Mesenchymal stem cell (in vitro differentiated cells and primary cell): ENCODE measurements at regions not wholly inside any gene's neighbourhood (a gene's known extent, or its start where the extent isn't known, plus 50 kb on each side); places are given as distances from the start of the nearest gene placed in this dataset.
A peak's percentile ranks its signal among the peaks of the same experiment; 100 is the strongest.

ENCODE experiments used
- DNase-seq: peaks from one replicate; pipeline ENCODE4 v3.0.0-alpha.2; 2013
- H2AFZ ChIP-seq: one replicate; pipeline ENCODE4 v1.6.1; 2013; ENCODE audit warnings: low read depth, mild to moderate bottlenecking, control low read depth, inconsistent platforms, low read length, moderate library complexity
- H2AK5ac ChIP-seq: 2 replicates; pipeline ENCODE4 v1.6.1; 2013; ENCODE audit warnings: low read length, moderate library complexity, mild to moderate bottlenecking, inconsistent platforms; ENCODE audit not compliant: severe bottlenecking
- H2BK120ac ChIP-seq: one replicate; pipeline ENCODE4 v1.6.1; 2013; ENCODE audit warnings: low read depth, mild to moderate bottlenecking, inconsistent platforms, low read length, moderate library complexity
- H2BK12ac ChIP-seq, 2 experiments: one replicate each; pipeline ENCODE4 v1.6.1; 2013; ENCODE audit warnings: inconsistent platforms in 2 of 2, low read length in 2 of 2, mild to moderate bottlenecking in 2 of 2, moderate library complexity in 2 of 2, control low read depth in 1 of 2
- H2BK15ac ChIP-seq: one replicate; pipeline ENCODE4 v1.6.1; 2013; ENCODE audit warnings: mild to moderate bottlenecking, low read depth, inconsistent platforms; ENCODE audit not compliant: poor library complexity, severe bottlenecking
- H2BK5ac ChIP-seq: 2 replicates; pipeline ENCODE4 v1.6.1; 2013; ENCODE audit warnings: low read depth, mild to moderate bottlenecking, low read length, control low read depth, inconsistent platforms; ENCODE audit not compliant: poor library complexity, severe bottlenecking
- H3K14ac ChIP-seq, 2 experiments: one replicate each; pipeline ENCODE4 v1.6.1; 2013; ENCODE audit warnings: inconsistent platforms in 2 of 2, low read length in 2 of 2, control low read depth in 1 of 2, mild to moderate bottlenecking in 1 of 2, moderate library complexity in 1 of 2
- H3K18ac ChIP-seq, 2 experiments: one replicate each; pipeline ENCODE4 v1.6.1; 2013; ENCODE audit warnings: inconsistent platforms in 2 of 2, low read length in 2 of 2, control low read depth in 1 of 2, low read depth in 1 of 2, mild to moderate bottlenecking in 1 of 2
- H3K23ac ChIP-seq, 2 experiments: one replicate each; pipeline ENCODE4 v1.6.1; 2013; ENCODE audit warnings: inconsistent platforms in 2 of 2, low read length in 2 of 2, mild to moderate bottlenecking in 2 of 2, moderate library complexity in 2 of 2, control low read depth in 1 of 2
- H3K27ac ChIP-seq: 2 replicates; pipeline ENCODE4 v1.5.1; 2013; ENCODE audit warnings: mild to moderate bottlenecking, moderate library complexity, low read length, control low read depth, inconsistent platforms; ENCODE audit not compliant: poor library complexity, severe bottlenecking
- H3K27me3 ChIP-seq, 2 experiments: 2 replicates each; pipeline versions ENCODE4 v1.6.1 to v1.7.0; 2013; ENCODE audit warnings: low read length in 2 of 2, mild to moderate bottlenecking in 2 of 2, moderate library complexity in 2 of 2, control low read depth in 1 of 2, inconsistent platforms in 1 of 2; ENCODE audit not compliant: control insufficient read depth in 1 of 2, insufficient read depth in 1 of 2
- H3K36me3 ChIP-seq, 2 experiments: 2 replicates each; pipeline versions ENCODE4 v1.6.1 to v1.7.0; 2013; ENCODE audit warnings: low read length in 2 of 2, control low read depth in 1 of 2, inconsistent platforms in 1 of 2, low read depth in 1 of 2, mild to moderate bottlenecking in 1 of 2; ENCODE audit not compliant: insufficient read depth in 2 of 2, control insufficient read depth in 1 of 2
- H3K4ac ChIP-seq, 2 experiments: one replicate each; pipeline ENCODE4 v1.6.1; 2013; ENCODE audit warnings: inconsistent platforms in 2 of 2, low read length in 2 of 2, mild to moderate bottlenecking in 2 of 2, moderate library complexity in 2 of 2, control low read depth in 1 of 2, low read depth in 1 of 2
- H3K4me1 ChIP-seq: 2 replicates; pipeline ENCODE4 v1.6.1; 2013; ENCODE audit warnings: low read depth, low read length, control low read depth; ENCODE audit not compliant: control insufficient read depth, insufficient read depth
- H3K4me2 ChIP-seq: 2 replicates; pipeline ENCODE4 v1.6.1; 2013; ENCODE audit warnings: low read length, mild to moderate bottlenecking, inconsistent platforms; ENCODE audit not compliant: poor library complexity, severe bottlenecking
- H3K4me3 ChIP-seq, 2 experiments: 2 replicates each; pipeline versions ENCODE4 v1.5.1 to v1.7.0; 2013; ENCODE audit warnings: low read length in 2 of 2, mild to moderate bottlenecking in 2 of 2, control low read depth in 1 of 2, low read depth in 1 of 2; ENCODE audit not compliant: insufficient read depth in 1 of 2
- H3K79me1 ChIP-seq: replicated peaks from 2 replicates; pipeline ENCODE4 v1.6.1; 2013; ENCODE audit warnings: mild to moderate bottlenecking, control low read depth, low read length, inconsistent platforms; ENCODE audit not compliant: poor library complexity, severe bottlenecking
- H3K9ac ChIP-seq: 2 replicates; pipeline ENCODE4 v1.7.0; 2013; ENCODE audit warnings: mild to moderate bottlenecking, low read length, moderate library complexity
- H3K9me3 ChIP-seq: 2 replicates; pipeline ENCODE4 v1.7.0; 2013; ENCODE audit warnings: mild to moderate bottlenecking, low read length; ENCODE audit not compliant: control insufficient read depth
- H4K8ac ChIP-seq: one replicate; pipeline ENCODE4 v1.6.1; 2013; ENCODE audit warnings: inconsistent platforms, mild to moderate bottlenecking, low read length, moderate library complexity
- H4K91ac ChIP-seq: one replicate; pipeline ENCODE4 v1.6.1; 2013; ENCODE audit warnings: mild to moderate bottlenecking, low read length, inconsistent platforms
- WGBS: methylation state at CpG from one replicate; pipeline ENCODE4 v1.1.7; 2013; ENCODE audit warnings: mixed read lengths; 5-methylcytosine and 5-hydroxymethylcytosine counted together

DNA sequence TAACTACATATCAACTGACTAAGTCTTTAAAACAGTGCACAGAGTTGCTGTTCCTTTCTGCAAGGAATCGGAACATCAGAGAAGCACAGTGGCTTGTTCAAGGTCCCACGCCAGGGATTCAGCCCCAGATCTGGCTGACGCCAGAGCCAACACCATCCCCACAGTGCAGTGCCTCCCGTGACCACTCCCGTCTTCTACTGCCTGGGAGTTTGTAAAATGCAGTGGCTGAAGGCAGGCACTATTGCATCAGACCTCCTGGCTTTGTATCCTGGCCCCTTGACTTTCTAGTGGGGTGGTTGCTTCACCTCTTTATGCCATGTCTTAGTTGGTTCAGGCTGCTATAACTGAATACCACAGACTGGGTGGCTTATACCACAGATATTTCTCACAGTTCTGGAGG, 131.0 kb downstream of the NSG2 start:
- Histone ChIP-seq H3K9me3 (peaks cover 2% of the 10 kb centered on the region), H3K4ac (no peak overlapping the region), H3K4me3 (peak overlapping the region in 1 of 2 experiments; percentile 58), H3K23ac (no peak overlapping the region), H2BK15ac (no peak overlapping the region), H3K27ac (no peak overlapping the region), H3K79me1 (no peaks in the 10 kb centered on the region), H3K4me1 (no peaks in the 10 kb centered on the region), H2BK5ac (no peak overlapping the region), H2BK120ac (no peak overlapping the region), H3K4me2 (no peak overlapping the region), H3K27me3 (peaks cover 0 to 10% of the 10 kb centered on the region in 2 experiments), H3K14ac (no peak overlapping the region), H3K36me3 (no peaks in the 10 kb centered on the region), H3K18ac (no peak overlapping the region), H2AFZ (no peak overlapping the region), H2AK5ac (no peak overlapping the region), H2BK12ac (no peak overlapping the region), H4K8ac (no peak overlapping the region), H4K91ac (no peak overlapping the region), H3K9ac (no peak overlapping the region)
- 64% methylated on average over 5 of the region's 5 CpGs for WGBS
- DNase-seq: no peak

- Histone ChIP-seq H3K4ac (no peak overlapping the region), H2AFZ (no peak overlapping the region), H3K23ac (no peak overlapping the region), H3K14ac (no peak overlapping the region), H3K79me1 (no peaks in the 10 kb centered on the region), H2AK5ac (no peak overlapping the region), H4K8ac (no peak overlapping the region), H3K4me1 (no peaks in the 10 kb centered on the region), H3K9ac (no peak overlapping the region), H3K27me3 (peaks cover 0 to 16% of the 10 kb centered on the region in 2 experiments), H3K18ac (no peak overlapping the region), H3K36me3 (no peaks in the 10 kb centered on the region), H3K4me3 (no peak overlapping the region), H3K9me3 (peaks cover 2% of the 10 kb centered on the region), H3K27ac (no peak overlapping the region), H2BK120ac (no peak overlapping the region), H3K4me2 (no peak overlapping the region), H2BK15ac (no peak overlapping the region), H2BK5ac (no peak overlapping the region), H2BK12ac (no peak overlapping the region), H4K91ac (no peak overlapping the region)
- no peak for DNase-seq
- 84% methylated on average over 5 of the region's 6 CpGs for WGBS
These were observed 132.0 kb downstream of the NSG2 start for GRCh38 chr5:174177531-174177930.

DNA sequence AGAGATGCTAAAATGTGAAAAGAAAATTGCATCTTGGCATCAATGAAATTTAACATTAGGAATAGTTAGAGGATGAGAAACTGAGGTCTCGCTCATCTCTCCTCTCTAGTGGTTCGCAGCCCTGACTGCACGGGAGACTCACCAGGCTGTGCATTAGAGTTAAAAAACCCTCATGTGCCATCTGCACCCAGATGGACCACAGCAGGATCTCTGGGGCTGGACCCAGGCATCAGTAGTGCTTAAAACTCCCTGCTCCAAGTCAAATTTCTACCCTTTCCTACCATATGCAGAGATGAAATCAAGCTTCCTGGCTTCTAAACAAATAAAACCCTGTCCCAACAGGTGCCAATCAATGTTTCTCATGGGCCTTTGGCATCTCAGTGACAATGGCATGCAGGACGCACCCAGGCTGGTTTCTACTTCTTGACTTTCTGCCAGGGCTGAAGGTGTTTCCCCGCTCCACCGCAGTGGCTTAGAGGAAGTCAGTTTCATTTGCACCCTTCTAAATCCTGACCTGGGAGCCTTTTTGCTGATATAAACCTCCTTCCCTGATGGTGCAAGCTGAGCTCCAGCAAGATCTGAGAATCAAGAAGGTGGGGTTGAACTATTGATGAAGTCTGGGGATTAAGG, 132.6 kb downstream of the NSG2 start:
- no peak for DNase-seq
- Histone ChIP-seq H3K4me1 (no peaks in the 10 kb centered on the region), H3K4me2 (no peak overlapping the region), H3K4me3 (no peak overlapping the region), H3K9ac (no peak overlapping the region), H3K14ac (no peak overlapping the region), H2AFZ (no peak overlapping the region), H4K91ac (no peak overlapping the region), H3K4ac (no peak overlapping the region), H3K27ac (no peak overlapping the region), H2AK5ac (no peak overlapping the region), H3K23ac (no peak overlapping the region), H2BK15ac (no peak overlapping the region), H3K27me3 (peaks cover 0 to 16% of the 10 kb centered on the region in 2 experiments), H3K18ac (no peak overlapping the region), H3K36me3 (no peaks in the 10 kb centered on the region), H3K9me3 (peaks cover 2% of the 10 kb centered on the region), H3K79me1 (no peaks in the 10 kb centered on the region), H2BK12ac (no peak overlapping the region), H2BK5ac (no peak overlapping the region), H2BK120ac (no peak overlapping the region), H4K8ac (no peak overlapping the region)
- WGBS: 95% methylated on average over 6 of the region's 6 CpGs

GRCh38 chr5:174180639-174181038, 135.1 kb downstream of the NSG2 start:
- H3K4ac ChIP-seq: no peak overlapping the region
- no peaks in the 10 kb centered on the region for H3K36me3 ChIP-seq
- DNase-seq: no peak
- no peak overlapping the region for H2BK120ac ChIP-seq
- 60% methylated on average over 7 of the region's 7 CpGs for WGBS
- no peak overlapping the region for H2BK5ac ChIP-seq
- no peak overlapping the region for H2AK5ac ChIP-seq
- peaks cover 2% of the 10 kb centered on the region for H3K9me3 ChIP-seq
- H3K14ac ChIP-seq: no peak overlapping the region
- no peak overlapping the region for H3K4me2 ChIP-seq
- H3K4me3 ChIP-seq: no peak overlapping the region
- H3K79me1 ChIP-seq: no peaks in the 10 kb centered on the region
- H3K27ac ChIP-seq: no peak overlapping the region
- no peak overlapping the region for H4K8ac ChIP-seq
- H4K91ac ChIP-seq: no peak overlapping the region
- H3K23ac ChIP-seq: no peak overlapping the region
- H2BK15ac ChIP-seq: no peak overlapping the region
- H3K18ac ChIP-seq: no peak overlapping the region
- H3K4me1 ChIP-seq: no peaks in the 10 kb centered on the region
- H3K27me3 ChIP-seq: peaks cover 0 to 16% of the 10 kb centered on the region in 2 experiments
- no peak overlapping the region for H2BK12ac ChIP-seq
- H3K9ac ChIP-seq: no peak overlapping the region
- no peak overlapping the region for H2AFZ ChIP-seq
